HEK293T (cell line): ENCODE measurements at regions not wholly inside any gene's neighbourhood (a gene's known extent, or its start where the extent isn't known, plus 50 kb on each side); places are given as distances from the start of the nearest gene placed in this dataset.

ENCODE experiments used
- BHLHE40 ChIP-seq: fragments of 450-650 bp; IDR thresholded peaks from 2 replicates; pipeline ENCODE4 v1.6.1; 2016; ENCODE audit warnings: mild to moderate bottlenecking, moderate library complexity, borderline replicate concordance
- FOXA1 ChIP-seq: fragments of 450-650 bp; IDR thresholded peaks from 2 replicates; pipeline ENCODE4 v1.6.1; 2016; ENCODE audit warnings: mild to moderate bottlenecking
- FOXK2 ChIP-seq: fragments of 450-650 bp; IDR thresholded peaks from 2 replicates; pipeline ENCODE4 v1.6.1; 2016; ENCODE audit warnings: mild to moderate bottlenecking
- FOXM1 ChIP-seq: fragments of 450-650 bp; IDR thresholded peaks from 2 replicates; pipeline ENCODE4 v1.6.1; 2017; ENCODE audit warnings: mild to moderate bottlenecking, borderline replicate concordance
- HDGF ChIP-seq: fragments of 450-650 bp; IDR thresholded peaks from 2 replicates; pipeline ENCODE4 v1.6.1; 2017; ENCODE audit warnings: antibody characterized with exemption, borderline replicate concordance
- LEF1 ChIP-seq: fragments of 450-650 bp; IDR thresholded peaks from 2 replicates; pipeline ENCODE4 v1.6.1; 2017; ENCODE audit warnings: mild to moderate bottlenecking, borderline replicate concordance
- SP1 ChIP-seq: fragments of 450-650 bp; IDR thresholded peaks from 2 replicates; pipeline ENCODE4 v1.6.1; 2017
- SUZ12 ChIP-seq: fragments of 450-650 bp; IDR thresholded peaks from 2 replicates; pipeline ENCODE4 v1.6.1; 2016; ENCODE audit warnings: mild to moderate bottlenecking
- ZNF384 ChIP-seq: fragments of 450-650 bp; IDR thresholded peaks from 2 replicates; pipeline ENCODE4 v1.6.1; 2016

DNA sequence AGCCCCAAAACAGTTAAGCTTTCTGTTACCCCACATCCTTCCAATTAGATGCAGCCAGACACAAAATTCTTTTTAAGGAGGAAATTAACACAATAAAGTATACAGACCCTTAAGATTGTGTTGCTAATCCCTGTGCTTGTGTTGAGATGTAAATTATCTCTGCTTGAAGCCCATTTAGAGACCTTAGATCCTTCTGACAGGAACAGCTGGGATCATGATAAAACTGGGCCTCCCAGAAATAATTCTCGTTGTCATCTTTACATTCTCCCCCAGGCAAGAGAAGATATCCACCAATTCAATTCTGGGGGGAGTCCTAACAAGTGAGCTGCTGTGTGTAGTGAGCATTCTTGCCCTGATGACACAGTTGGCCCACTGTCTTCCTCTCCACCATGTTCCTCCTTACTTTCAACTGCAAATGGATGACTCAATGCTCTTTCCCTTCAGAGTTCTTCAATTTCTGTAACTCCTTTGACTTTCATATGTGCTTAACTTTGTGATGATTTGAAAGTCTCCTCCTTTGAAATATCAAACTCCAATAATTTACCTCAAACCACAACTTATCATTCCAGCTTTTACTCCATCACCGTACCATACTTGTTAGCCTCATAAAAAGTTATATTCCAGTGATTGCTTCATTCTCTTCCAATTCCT is 186.6 kb downstream of the RAP2B start:
- TF ChIP-seq FOXM1 (no peak), HDGF (no peak), FOXK2 (no peak), ZNF384 (no peak), SP1 (no peak), SUZ12 (no peak), BHLHE40 (no peak), FOXA1 (no peak), LEF1 (no peak)
